Upper lobe of left lung (tissue), 4 donors: ENCODE measurements at regions not wholly inside any gene's neighbourhood (a gene's known extent, or its start where the extent isn't known, plus 50 kb on each side); places are given as distances from the start of the nearest gene placed in this dataset.

Experiments used
- POLR2A ChIP-seq, 4 donors: fragments of 450-650 bp; IDR thresholded peaks; one replicate each; pipeline ENCODE4 v1.5.1; 2016 to 2017; ENCODE audit warnings: antibody characterized with exemption in 4 of 4, mild to moderate bottlenecking in 2 of 4
- POLR2AphosphoS5 ChIP-seq, 2 donors: sonication (generic); formaldehyde crosslinking; IDR thresholded peaks; one replicate each; pipeline ENCODE4 v1.5.1; 2017; ENCODE audit warnings: antibody characterized with exemption in 2 of 2
- TF ChIP-seq, protein P1 (sequence below), 6 experiments: fragments of 450-650 bp in 4 of 6; fragments of 200-600 bp in 2 of 6; sonication (generic) in 2 of 6; IDR thresholded peaks; one replicate each; pipeline ENCODE4 v1.5.1; 2016 to 2019; ENCODE audit warnings: antibody characterized with exemption in 6 of 6

DNA sequence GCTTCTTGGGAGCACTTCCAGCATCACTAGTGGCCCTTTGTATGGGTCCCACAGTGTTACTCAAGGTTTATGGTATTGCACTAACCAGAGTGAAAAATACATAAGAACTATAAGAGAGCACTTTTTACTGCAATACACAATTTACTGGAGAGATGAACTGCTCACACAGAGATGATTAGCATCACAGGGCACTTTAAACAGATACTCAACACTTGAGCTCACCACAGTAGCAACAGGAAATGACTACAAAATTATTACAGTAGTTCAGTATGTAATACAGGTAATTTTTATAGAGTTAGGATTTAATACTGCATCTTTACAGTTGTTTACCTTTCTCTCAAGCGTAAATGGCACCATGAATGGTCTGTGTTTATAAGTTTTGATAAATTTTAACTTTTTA lies 68.2 kb upstream of the CDK1 start:
- TF ChIP-seq, protein P1, sequence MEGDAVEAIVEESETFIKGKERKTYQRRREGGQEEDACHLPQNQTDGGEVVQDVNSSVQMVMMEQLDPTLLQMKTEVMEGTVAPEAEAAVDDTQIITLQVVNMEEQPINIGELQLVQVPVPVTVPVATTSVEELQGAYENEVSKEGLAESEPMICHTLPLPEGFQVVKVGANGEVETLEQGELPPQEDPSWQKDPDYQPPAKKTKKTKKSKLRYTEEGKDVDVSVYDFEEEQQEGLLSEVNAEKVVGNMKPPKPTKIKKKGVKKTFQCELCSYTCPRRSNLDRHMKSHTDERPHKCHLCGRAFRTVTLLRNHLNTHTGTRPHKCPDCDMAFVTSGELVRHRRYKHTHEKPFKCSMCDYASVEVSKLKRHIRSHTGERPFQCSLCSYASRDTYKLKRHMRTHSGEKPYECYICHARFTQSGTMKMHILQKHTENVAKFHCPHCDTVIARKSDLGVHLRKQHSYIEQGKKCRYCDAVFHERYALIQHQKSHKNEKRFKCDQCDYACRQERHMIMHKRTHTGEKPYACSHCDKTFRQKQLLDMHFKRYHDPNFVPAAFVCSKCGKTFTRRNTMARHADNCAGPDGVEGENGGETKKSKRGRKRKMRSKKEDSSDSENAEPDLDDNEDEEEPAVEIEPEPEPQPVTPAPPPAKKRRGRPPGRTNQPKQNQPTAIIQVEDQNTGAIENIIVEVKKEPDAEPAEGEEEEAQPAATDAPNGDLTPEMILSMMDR (IDR thresholded peaks at IDR 0.05) = no peak
- TF ChIP-seq POLR2A (IDR thresholded peaks at IDR 0.05) = no peak
- no peak for TF ChIP-seq POLR2AphosphoS5 (IDR thresholded peaks at IDR 0.05)
